ENCODE measurements at regions not wholly inside any gene's neighbourhood (a gene's known extent, or its start where the extent isn't known, plus 50 kb on each side); places are given as distances from the start of the nearest gene placed in this dataset.

DNA sequence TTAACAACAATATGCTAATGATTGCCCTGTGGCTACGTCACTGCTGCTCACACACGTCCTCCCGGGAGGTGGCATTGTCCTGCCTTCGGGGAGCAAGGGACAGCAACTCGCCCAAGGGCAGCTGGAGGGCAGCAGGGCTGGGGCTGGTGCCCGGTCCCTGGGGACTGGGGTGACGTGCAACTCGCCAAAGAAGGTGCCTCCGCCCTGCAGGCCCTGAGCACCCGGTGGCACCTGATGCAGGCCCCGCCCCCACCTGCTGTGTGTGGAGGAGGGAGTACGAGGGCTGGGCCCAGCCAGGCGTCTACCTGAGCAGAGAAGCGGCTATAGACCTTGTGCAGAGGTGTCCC, 64.8 kb upstream of the SLCO4A1 start:
- in situ Hi-C loops (cut with HindIII; ENCODE audit: low sequenced_read_pairs), result loop anchor here (5.0 kb wide), 1 partner anchor 35 kb away; no protein-coding TSS in a partner anchor
- DNase-seq (ENCODE audit: low read depth), result no peak
- TF ChIP-seq, protein P1, sequence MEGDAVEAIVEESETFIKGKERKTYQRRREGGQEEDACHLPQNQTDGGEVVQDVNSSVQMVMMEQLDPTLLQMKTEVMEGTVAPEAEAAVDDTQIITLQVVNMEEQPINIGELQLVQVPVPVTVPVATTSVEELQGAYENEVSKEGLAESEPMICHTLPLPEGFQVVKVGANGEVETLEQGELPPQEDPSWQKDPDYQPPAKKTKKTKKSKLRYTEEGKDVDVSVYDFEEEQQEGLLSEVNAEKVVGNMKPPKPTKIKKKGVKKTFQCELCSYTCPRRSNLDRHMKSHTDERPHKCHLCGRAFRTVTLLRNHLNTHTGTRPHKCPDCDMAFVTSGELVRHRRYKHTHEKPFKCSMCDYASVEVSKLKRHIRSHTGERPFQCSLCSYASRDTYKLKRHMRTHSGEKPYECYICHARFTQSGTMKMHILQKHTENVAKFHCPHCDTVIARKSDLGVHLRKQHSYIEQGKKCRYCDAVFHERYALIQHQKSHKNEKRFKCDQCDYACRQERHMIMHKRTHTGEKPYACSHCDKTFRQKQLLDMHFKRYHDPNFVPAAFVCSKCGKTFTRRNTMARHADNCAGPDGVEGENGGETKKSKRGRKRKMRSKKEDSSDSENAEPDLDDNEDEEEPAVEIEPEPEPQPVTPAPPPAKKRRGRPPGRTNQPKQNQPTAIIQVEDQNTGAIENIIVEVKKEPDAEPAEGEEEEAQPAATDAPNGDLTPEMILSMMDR (IDR thresholded peaks at IDR 0.05; ENCODE audit: low read depth, low read length, missing control alignments), result no peak
- H3K4me3 ChIP-seq (ENCODE audit: low read depth, low read length), result no peak overlapping the region

DNA sequence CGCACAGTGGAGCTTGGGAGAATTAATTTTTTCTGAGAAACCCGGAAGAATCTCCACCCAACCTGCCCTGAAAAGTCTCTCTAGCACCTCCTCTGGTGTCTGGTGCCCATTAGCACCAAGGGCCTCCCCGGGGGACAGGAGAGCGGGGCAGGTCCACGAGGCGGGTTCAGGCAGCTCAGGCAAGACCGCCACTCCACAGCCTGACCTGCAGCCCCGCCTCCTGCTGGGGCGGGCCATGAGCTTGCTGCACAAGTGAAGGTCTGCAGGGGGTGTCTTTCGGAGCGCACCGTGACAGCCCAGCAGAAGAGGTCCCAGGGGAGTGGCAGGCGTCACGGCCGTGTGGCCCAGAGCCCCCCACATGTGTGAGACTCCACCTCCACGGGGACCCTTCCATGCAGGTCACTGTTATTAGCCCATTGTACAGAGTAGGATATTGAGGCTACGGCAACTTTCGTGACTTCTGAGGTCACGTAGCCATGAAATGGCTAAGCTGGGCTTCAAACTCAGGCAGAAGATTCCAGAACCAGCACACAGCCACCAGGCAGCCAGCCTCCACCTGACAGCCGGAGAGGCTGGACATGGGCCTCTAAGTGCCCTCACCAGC, 63.9 kb upstream of the SLCO4A1 start:
- in situ Hi-C loops (cut with HindIII; ENCODE audit: low sequenced_read_pairs), result loop anchor here (5.0 kb wide), 1 partner anchor 36 kb away; no protein-coding TSS in a partner anchor
- TF ChIP-seq, protein P1 (IDR thresholded peaks at IDR 0.05; ENCODE audit: low read depth, low read length, missing control alignments), result no peak
- H3K4me3 ChIP-seq (ENCODE audit: low read depth, low read length), result no peak overlapping the region
- DNase-seq (ENCODE audit: low read depth), result no peak

DNA sequence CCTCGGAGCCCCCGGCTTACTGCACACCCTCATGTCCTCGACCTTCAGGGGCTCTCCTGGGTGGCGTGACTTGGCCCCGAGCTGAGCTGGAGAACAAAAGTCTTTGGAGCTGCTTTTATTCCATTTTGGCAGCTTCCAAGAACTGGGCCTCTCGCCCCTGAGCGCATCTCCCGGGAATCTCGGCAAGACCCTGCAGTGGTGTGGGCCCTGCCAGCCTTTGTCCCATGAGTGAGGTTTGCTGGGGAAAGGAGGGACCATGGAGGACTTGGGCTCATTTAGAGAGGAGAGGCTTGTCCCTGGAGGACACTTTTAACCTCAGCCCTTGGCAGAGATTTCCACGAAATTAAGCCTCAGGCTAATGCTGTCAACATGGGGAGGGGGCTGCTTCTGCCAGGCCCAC, 62.3 kb upstream of the SLCO4A1 start:
- in situ Hi-C loops (cut with HindIII; ENCODE audit: low sequenced_read_pairs), result no loop called here
- DNase-seq (ENCODE audit: low read depth), result no peak
- H3K4me3 ChIP-seq (ENCODE audit: low read depth, low read length), result no peak overlapping the region
- TF ChIP-seq, protein P1 (IDR thresholded peaks at IDR 0.05; ENCODE audit: low read depth, low read length, missing control alignments), result no peak

DNA sequence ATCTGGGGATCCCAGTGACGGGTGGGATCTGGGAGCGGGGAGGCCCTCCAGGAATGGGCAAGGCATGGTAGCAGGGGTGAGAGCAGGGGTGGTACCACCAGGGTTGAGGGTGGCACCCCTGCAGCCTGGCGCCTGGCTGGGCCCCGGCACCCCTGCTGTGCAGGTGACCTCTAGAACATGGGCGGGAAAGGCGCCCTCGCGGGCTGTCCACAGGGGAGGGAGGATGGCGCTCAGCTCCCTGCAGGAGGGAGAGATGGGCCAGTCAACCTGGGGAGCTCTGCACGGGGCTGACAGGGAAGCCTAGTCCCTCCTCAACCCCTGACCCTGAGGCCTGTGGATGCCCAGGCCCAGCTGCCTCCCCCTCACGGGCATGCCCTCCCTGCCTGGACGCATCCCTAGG, 61.6 kb upstream of the SLCO4A1 start:
- DNase-seq (ENCODE audit: low read depth), result no peak
- TF ChIP-seq, protein P1 (IDR thresholded peaks at IDR 0.05; ENCODE audit: low read depth, low read length, missing control alignments), result no peak
- H3K4me3 ChIP-seq (ENCODE audit: low read depth, low read length), result no peak overlapping the region
- in situ Hi-C loops (cut with HindIII; ENCODE audit: low sequenced_read_pairs), result no loop called here

DNA sequence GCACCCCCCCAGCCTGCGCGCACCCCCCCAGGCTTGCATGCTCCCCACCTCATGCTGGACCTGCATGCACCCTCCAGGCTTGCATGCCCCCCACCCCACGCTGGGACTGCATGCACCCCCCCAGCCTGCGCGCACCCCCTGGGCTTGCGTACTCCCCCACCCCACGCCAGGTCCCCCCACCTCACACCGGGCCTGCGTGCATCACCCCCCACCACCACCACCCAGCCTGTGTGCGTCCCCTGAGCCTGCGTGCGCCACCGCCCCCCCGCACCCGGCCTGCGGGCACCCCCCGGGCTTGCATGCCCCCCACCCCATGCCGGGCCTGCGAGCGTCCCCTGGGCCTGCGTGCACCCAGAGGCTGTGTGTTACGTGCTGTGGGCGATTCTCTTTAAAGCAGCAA, 61.0 kb upstream of the SLCO4A1 start:
- H3K4me3 ChIP-seq (ENCODE audit: low read depth, low read length), result no peak overlapping the region
- in situ Hi-C loops (cut with HindIII; ENCODE audit: low sequenced_read_pairs), result no loop called here
- TF ChIP-seq, protein P1 (IDR thresholded peaks at IDR 0.05; ENCODE audit: low read depth, low read length, missing control alignments), result no peak
- no peak for DNase-seq (ENCODE audit: low read depth)

DNA sequence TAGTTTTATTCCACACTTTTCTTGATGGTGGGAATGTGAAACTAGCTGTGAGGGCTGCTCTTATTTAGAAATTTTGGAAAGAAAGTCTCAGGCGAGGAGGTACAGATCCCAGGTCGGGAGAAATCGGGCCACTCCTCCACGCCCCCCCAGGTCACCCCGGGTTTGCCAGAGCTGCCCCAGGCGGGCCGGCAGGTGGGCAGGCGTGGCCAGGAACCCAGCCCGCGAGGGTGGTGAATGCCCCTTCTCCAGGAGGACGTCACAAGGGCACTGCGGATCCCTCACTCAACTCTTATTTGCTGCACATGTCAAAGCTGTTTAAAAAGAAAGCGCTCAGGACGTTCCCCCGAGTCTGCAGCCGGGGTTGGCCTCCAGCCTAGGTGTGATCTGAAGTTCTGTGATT, 60.5 kb upstream of the SLCO4A1 start:
- no peak overlapping the region for H3K4me3 ChIP-seq (ENCODE audit: low read depth, low read length)
- no peak for DNase-seq (ENCODE audit: low read depth)
- TF ChIP-seq, protein P1 (IDR thresholded peaks at IDR 0.05; ENCODE audit: low read depth, low read length, missing control alignments), result no peak
- in situ Hi-C loops (cut with HindIII; ENCODE audit: low sequenced_read_pairs), result no loop called here

All from astrocyte of the cerebellum (primary cell).